ENCODE measurements at regions not wholly inside any gene's neighbourhood (a gene's known extent, or its start where the extent isn't known, plus 50 kb on each side); places are given as distances from the start of the nearest gene placed in this dataset.

DNA sequence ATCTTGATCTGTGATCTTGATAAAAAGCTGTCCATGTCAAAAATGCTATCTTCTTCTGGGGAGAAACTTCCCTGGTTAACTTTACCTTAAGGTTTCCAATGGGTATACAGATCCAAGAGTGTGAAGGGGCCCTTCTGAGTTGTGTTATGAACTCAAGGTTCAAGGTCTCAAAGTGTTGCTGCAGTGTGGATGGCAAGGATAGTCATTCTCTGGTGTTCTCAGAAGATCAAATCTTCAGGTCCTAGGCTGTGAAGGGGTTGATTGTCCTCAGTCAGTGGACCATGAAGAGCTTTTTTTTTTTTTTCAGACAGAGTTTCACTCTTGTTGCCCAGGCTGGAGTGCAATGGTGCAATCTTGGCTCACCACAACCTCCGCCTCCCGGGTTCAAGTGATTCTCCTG lies 114.4 kb downstream of the SPTSSA start:
- Histone ChIP-seq H3K9me3 (ENCODE audit: control insufficient read depth, low read length) (no peaks in the 10 kb centered on the region), H3K27ac (ENCODE audit: low read length) (no peak overlapping the region), H3K4me1 (ENCODE audit: control insufficient read depth, insufficient read depth, low read length) (no peaks in the 10 kb centered on the region), H3K27me3 (ENCODE audit: control insufficient read depth, insufficient read depth) (no peaks in the 10 kb centered on the region), H3K4me3 (ENCODE audit: low read length) (no peak overlapping the region)
- ATAC-seq (no peak), DNase-seq (no peak)
- intact Hi-C loops (cut with DNase I), result no loop called here
- 98% methylated on average over 2 of the region's 2 CpGs for WGBS

DNA sequence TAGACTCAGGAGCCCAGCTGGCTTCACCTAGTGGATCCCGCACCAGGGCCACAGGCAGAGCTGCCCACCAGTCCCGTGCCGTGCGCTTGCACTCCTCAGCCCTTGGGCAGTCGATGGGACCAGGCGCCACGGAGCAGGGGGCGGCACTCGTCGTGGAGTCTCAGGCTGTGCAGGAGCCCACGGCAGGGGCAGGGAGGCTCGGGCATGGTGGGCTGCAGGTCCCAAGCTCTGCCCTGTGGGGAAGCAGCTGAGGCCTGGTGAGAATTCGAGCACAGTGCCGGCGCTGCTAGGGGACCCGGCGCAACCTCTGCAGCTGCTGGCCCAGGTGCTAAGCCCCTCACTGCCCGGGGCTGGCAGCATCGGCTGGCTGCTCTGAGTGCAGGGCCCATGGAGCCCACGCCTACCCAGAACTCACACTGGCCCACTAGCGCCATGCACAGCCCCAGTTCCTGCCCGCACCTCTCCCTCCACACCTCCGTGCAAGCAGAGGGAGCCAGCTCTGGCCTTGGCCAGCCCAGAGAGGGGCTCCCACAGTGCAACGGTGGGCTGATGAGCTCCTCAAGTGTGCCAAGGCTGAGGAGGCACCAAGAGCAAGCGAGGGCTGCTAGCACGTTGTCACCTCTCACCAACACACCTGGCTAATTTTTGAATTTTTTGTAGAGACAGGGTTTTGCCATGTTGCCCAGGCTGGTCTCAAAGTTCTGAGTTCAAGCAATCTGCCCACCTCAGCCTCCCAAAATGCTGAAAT lies 116.1 kb downstream of the SPTSSA start:
- intact Hi-C loops (cut with DNase I), result no loop called here
- Histone ChIP-seq H3K9me3 (ENCODE audit: control insufficient read depth, low read length) (no peaks in the 10 kb centered on the region), H3K27me3 (ENCODE audit: control insufficient read depth, insufficient read depth) (no peaks in the 10 kb centered on the region), H3K4me1 (ENCODE audit: control insufficient read depth, insufficient read depth, low read length) (no peaks in the 10 kb centered on the region), H3K27ac (ENCODE audit: low read length) (no peak overlapping the region), H3K4me3 (ENCODE audit: low read length) (no peak overlapping the region)
- DNase-seq, result peak in 1 of 3 donors; percentile 39
- ATAC-seq, result no peak
- 92% methylated on average over 26 of the region's 26 CpGs for WGBS

DNA sequence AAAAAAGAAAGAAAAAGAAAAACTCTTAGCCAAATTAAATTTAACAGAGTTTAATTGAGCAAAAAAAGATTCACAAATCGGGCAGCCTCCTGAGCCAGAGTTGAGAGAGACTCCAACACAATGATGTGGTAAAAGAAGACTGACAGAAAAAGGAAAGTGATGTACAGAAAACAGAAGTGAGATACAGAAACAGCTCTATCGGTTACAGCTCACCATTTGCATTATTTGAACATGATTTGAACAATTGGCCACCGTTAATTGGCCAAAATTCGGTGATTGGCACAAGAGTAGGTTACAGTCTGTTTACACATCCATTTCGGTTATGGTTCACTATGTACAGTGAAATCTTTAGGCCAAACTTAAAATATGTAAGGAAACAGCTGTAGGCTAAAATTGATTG lies 117.7 kb downstream of the SPTSSA start:
- H3K4me3 ChIP-seq (ENCODE audit: low read length), result no peak overlapping the region
- no peaks in the 10 kb centered on the region for H3K27me3 ChIP-seq (ENCODE audit: control insufficient read depth, insufficient read depth)
- ATAC-seq, result no peak
- no peaks in the 10 kb centered on the region for H3K4me1 ChIP-seq (ENCODE audit: control insufficient read depth, insufficient read depth, low read length)
- H3K27ac ChIP-seq (ENCODE audit: low read length), result no peak overlapping the region
- intact Hi-C loops (cut with DNase I), result no loop called here
- no peak for DNase-seq
- no peaks in the 10 kb centered on the region for H3K9me3 ChIP-seq (ENCODE audit: control insufficient read depth, low read length)
- WGBS, result 81% methylated on average over 5 of the region's 5 CpGs

DNA sequence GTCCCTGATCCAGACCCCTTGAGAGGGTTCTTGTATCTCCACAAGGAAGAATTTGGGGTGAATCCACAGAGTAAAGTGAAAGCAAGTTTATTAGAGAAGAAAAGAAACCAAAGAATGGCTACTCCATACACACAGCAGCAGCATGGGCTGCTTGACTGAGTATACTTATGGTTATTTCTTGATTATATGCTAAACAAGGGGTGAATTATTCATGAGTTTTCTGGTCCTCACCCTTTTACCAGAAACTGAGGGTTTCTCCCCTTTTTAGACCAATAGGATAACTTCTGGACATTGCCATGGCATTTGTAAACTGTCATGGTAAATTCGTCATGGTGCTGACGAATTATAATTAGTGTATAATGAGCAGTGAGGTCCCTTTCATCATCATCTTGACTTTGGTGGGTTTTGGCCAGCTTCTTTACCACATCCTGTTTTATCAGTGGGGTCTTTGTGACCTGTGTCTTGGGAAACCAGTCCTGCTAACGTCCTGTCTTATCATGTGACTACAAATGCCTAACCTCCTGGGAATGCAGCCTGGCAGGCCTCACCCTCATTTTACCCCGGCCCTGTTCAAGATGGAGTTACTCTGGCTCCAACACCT lies 121.9 kb downstream of the SPTSSA start:
- Histone ChIP-seq H3K27me3 (ENCODE audit: control insufficient read depth, insufficient read depth) (no peaks in the 10 kb centered on the region), H3K4me1 (ENCODE audit: control insufficient read depth, insufficient read depth, low read length) (no peaks in the 10 kb centered on the region), H3K27ac (ENCODE audit: low read length) (no peak overlapping the region), H3K4me3 (ENCODE audit: low read length) (no peak overlapping the region), H3K9me3 (ENCODE audit: control insufficient read depth, low read length) (no peaks in the 10 kb centered on the region)
- ATAC-seq (no peak), DNase-seq (no peak)
- 51% methylated on average over 4 of the region's 4 CpGs for WGBS
- intact Hi-C loops (cut with DNase I), result no loop called here

DNA sequence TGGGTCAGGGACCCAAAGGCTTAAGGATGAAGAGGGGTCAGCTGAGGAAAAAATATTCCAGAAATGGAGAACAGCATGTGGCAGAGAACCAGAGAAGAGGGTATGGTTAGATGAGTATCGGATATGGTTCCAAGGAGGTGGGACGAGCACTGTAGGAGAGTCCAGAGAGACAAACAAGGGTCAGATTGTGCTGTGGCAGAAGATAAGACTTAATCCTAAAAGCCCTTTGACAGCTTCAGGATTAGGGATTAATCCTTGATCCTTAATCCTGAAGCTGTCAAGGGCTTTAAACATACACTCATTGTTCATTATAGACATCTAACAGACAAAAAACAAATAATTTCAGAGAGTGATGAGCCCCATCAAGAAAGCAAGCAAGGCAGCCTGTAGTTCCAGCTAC lies 124.0 kb downstream of the SPTSSA start:
- Histone ChIP-seq H3K9me3 (ENCODE audit: control insufficient read depth, low read length) (no peaks in the 10 kb centered on the region), H3K4me3 (ENCODE audit: low read length) (no peak overlapping the region), H3K27me3 (ENCODE audit: control insufficient read depth, insufficient read depth) (no peaks in the 10 kb centered on the region), H3K27ac (ENCODE audit: low read length) (no peak overlapping the region), H3K4me1 (ENCODE audit: control insufficient read depth, insufficient read depth, low read length) (no peaks in the 10 kb centered on the region)
- intact Hi-C loops (cut with DNase I), result no loop called here
- 84% methylated on average over 2 of the region's 2 CpGs for WGBS
- ATAC-seq, result no peak
- no peak for DNase-seq

DNA sequence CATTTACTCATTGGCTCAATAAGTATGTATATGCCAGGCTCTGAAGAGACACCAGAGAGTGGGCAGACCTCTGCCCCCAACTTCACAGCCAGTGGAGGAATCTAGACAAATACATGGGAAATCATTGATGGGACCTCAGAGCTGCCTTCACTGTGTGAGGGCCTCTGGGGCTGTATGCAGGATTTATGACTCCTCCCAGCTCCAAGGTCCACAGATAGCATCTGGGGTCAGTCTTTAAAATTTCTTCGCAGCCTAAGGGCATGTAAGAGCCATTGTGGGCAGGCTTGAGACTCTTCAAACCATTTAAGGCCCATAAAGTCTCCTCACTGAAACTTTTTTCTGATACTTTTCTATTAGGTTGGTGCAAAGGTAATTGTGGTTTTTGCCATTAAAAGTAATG lies 125.5 kb downstream of the SPTSSA start:
- DNase-seq, result no peak
- 93% methylated on average over 1 of the region's 1 CpG for WGBS
- intact Hi-C loops (cut with DNase I), result no loop called here
- ATAC-seq, result no peak
- no peaks in the 10 kb centered on the region for H3K4me1 ChIP-seq (ENCODE audit: control insufficient read depth, insufficient read depth, low read length)
- no peaks in the 10 kb centered on the region for H3K9me3 ChIP-seq (ENCODE audit: control insufficient read depth, low read length)
- H3K27ac ChIP-seq (ENCODE audit: low read length), result no peak overlapping the region
- H3K27me3 ChIP-seq (ENCODE audit: control insufficient read depth, insufficient read depth), result no peaks in the 10 kb centered on the region
- no peak overlapping the region for H3K4me3 ChIP-seq (ENCODE audit: low read length)

DNA sequence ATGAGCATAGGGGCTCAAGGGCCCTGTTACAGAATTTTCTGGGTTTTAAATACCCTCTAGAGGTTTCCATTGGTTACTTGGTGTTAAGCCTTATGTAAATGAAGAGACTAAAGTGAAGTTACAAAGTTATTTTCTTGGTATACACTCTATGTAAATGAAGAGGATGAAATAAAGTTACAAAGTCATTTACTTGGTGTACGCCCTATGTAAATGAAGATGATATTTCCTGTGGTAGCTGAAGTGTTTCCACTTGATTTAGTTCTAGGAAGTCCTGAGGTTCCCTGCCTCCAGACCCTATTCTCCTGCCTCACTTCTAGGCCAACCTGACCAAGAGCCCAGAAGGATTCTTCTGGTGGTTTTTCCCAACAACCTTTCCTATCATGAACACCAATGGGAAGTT lies 126.1 kb downstream of the SPTSSA start:
- Histone ChIP-seq H3K27ac (ENCODE audit: low read length) (no peak overlapping the region), H3K4me1 (ENCODE audit: control insufficient read depth, insufficient read depth, low read length) (no peaks in the 10 kb centered on the region), H3K4me3 (ENCODE audit: low read length) (no peak overlapping the region), H3K27me3 (ENCODE audit: control insufficient read depth, insufficient read depth) (no peaks in the 10 kb centered on the region), H3K9me3 (ENCODE audit: control insufficient read depth, low read length) (no peaks in the 10 kb centered on the region)
- no peak for ATAC-seq
- WGBS, result 80% methylated on average over 1 of the region's 1 CpG
- no peak for DNase-seq
- intact Hi-C loops (cut with DNase I), result no loop called here

DNA sequence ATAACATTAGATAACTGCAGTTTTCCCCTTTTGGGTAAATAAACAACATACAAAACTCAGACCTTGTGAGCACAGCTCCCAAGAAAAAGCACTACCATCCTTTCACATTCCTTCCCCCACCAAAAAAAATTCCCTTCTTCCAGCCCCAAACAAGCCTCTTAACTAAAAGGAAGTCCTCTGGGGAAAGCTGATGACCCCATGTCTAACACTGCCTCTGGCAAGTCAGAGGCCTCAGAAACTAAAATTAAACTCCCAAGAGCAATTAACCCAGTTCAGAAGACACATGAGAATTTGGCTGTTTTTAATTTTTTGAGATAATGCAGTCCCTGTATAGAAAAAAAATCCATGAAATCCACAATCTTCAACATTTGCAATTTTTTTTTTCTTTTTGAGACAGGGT lies 127.7 kb downstream of the SPTSSA start:
- ATAC-seq (no peak), DNase-seq (no peak)
- no peak overlapping the region for H3K27ac ChIP-seq (ENCODE audit: low read length)
- H3K27me3 ChIP-seq (ENCODE audit: control insufficient read depth, insufficient read depth), result no peaks in the 10 kb centered on the region
- no peaks in the 10 kb centered on the region for H3K9me3 ChIP-seq (ENCODE audit: control insufficient read depth, low read length)
- intact Hi-C loops (cut with DNase I), result no loop called here
- H3K4me1 ChIP-seq (ENCODE audit: control insufficient read depth, insufficient read depth, low read length), result no peaks in the 10 kb centered on the region
- no peak overlapping the region for H3K4me3 ChIP-seq (ENCODE audit: low read length)

DNA sequence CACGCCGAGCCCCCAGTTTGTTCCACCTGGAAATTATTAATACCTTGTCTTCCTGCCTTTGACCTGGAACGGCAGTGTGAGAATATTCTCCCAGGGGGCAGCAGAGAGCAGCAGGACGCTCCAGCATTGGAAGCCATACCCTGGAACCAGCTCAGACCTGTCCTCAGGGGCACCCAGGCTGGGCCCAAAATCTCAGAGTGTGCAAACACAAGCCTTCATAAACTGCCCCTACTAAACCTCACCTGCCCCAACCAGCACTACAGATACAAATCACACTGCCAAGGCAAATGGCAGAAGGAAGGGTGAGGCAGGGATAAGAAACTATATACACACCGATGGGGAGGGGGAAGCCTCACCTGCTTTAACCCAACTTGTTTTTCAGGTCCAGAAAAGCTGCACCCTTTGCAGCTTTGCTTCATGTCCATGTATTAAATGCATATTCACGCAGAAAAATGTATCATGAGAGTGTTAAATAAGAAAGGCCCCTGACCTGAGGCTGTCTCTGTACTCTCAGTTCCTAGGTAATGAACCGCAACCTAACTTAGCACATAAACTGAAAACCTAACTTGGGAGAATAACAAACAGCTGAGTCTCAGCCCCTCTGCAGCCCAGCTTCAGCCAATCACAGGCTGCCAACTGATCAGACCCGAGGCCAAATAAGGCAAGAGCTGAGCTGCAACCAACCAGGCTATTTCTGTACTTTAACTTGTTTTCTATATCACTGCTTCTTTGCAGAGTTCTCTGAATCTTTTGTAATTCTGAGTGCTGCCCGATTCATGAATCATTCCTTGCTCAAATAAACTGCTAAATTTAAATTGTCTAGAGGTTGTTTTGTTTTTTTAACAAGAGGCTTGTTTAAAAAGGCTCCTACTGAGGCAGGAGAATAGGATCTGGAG lies 130.1 kb downstream of the SPTSSA start:
- Histone ChIP-seq H3K4me1 (ENCODE audit: control insufficient read depth, insufficient read depth, low read length) (no peaks in the 10 kb centered on the region), H3K27ac (ENCODE audit: low read length) (no peak overlapping the region), H3K9me3 (ENCODE audit: control insufficient read depth, low read length) (no peaks in the 10 kb centered on the region), H3K27me3 (ENCODE audit: control insufficient read depth, insufficient read depth) (no peaks in the 10 kb centered on the region), H3K4me3 (ENCODE audit: low read length) (no peak overlapping the region)
- DNase-seq, result peak; percentile 52 to 80 (median 70)
- 57% methylated on average over 9 of the region's 9 CpGs for WGBS
- ATAC-seq, result peak; percentile 81 to 88
- intact Hi-C loops (cut with DNase I), result no loop called here

DNA sequence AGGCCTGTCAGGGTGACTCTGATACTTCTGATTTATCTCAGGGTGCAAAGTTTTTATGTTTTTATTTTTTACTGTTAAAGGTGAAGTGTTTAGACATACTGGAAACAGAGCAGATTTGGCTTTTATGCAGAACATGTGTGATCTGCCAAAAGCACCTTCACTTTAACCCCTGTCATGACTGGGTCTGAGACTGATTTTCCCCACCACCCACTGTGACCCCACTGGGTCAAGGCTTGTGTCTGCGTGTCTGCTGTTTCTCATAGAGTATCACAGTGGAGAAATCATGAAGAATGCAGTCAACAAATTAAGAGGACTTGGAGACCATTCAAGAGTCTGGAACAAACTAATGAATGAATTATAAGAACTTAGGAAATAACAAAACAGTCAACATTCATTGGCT lies 131.2 kb downstream of the SPTSSA start:
- Histone ChIP-seq H3K27me3 (ENCODE audit: control insufficient read depth, insufficient read depth) (no peaks in the 10 kb centered on the region), H3K27ac (ENCODE audit: low read length) (no peak overlapping the region), H3K9me3 (ENCODE audit: control insufficient read depth, low read length) (no peaks in the 10 kb centered on the region), H3K4me3 (ENCODE audit: low read length) (no peak overlapping the region), H3K4me1 (ENCODE audit: control insufficient read depth, insufficient read depth, low read length) (no peaks in the 10 kb centered on the region)
- no peak for DNase-seq
- WGBS, result 0% methylated on average over 1 of the region's 1 CpG
- intact Hi-C loops (cut with DNase I), result no loop called here
- ATAC-seq, result no peak

DNA sequence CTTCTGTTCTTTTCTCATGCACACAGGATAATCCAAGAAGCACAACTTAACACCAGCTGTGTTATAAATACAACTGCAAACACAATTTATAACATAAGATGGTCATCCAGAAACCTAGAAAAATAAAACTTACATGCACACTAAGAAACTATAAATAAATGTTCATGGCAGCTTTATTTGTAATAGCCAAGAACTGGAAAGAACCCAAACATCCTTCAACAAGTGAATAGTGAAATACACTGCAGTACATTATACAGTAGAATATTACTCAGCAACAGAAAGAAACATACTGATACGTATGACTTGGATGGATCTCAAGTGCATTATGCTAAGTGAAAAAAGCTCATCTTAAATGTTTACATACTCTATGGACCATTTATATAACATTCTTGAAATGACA lies 132.7 kb downstream of the SPTSSA start:
- 47% methylated on average over 1 of the region's 1 CpG for WGBS
- DNase-seq (no peak), ATAC-seq (no peak)
- Histone ChIP-seq H3K27ac (ENCODE audit: low read length) (no peak overlapping the region), H3K27me3 (ENCODE audit: control insufficient read depth, insufficient read depth) (no peaks in the 10 kb centered on the region), H3K4me3 (ENCODE audit: low read length) (no peak overlapping the region), H3K9me3 (ENCODE audit: control insufficient read depth, low read length) (no peaks in the 10 kb centered on the region), H3K4me1 (ENCODE audit: control insufficient read depth, insufficient read depth, low read length) (no peaks in the 10 kb centered on the region)
- intact Hi-C loops (cut with DNase I), result no loop called here
